GM21367 (cell line): ENCODE measurements at regions not wholly inside any gene's neighbourhood (a gene's known extent, or its start where the extent isn't known, plus 50 kb on each side); places are given as distances from the start of the nearest gene placed in this dataset.
"Not testable (repeated sequence)": the region's sequence is repeated elsewhere in the genome, so short reads cannot be mapped to it uniquely, and the experiment has no call there.

Experiments
- ATAC-seq: cut with Tn5 transposase; IDR thresholded peaks from one replicate; pipeline ENCODE4 v1.9.1; 2021; ENCODE audit not compliant: unreplicated experiment

DNA sequence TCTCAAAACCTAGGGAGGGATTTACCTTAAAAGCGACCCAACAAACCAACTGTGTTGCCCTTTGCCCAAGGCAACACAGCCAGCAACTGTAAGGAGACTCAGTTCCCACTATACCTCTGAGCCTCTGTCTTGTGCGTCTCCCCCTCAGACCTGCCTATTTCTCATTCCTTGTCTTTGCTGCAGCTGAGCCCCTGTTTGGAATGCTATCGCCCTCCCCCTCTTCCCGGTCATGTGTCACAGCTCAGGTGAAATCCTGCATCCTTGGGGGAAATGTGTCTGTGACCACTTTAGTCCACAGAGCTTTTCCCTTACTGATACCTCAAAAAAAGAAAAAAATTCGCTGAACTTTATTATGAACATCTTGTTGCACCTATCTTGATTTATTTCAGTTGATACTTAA, 52.0 kb upstream of the LRIG1 start:
- no peak for ATAC-seq

DNA sequence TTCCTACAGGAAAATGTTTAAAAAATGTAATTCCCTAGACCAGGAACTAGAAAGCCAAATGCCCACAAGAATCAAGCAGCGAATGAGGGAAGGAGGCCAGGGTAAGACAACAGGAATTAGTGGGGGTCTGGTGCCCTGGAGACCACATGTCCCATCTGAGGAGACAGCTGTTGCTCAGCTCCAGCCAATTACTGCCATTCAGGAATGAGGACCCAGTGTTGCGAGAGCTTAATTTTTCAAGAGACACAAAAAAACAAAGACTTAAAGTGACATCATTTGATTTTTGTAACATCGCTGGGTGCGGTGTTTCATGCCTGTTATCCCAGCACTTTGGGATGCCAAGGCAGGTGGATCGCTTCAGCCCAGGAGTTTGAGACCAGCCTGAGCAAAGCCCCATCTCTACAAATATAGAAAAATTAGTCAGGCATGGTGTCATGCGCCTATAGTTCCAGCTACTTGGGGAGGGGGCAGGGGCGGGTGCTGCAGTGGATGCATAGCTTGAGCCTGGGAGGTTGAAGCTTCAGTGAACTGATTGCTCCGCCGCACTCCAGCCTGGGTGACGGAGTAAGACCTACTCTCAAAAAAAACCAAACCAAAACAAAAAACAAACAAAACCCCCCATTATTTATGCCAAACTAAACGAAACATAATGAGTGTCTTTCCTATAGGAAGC, 52.8 kb upstream of the LRIG1 start:
- ATAC-seq = no peak

DNA sequence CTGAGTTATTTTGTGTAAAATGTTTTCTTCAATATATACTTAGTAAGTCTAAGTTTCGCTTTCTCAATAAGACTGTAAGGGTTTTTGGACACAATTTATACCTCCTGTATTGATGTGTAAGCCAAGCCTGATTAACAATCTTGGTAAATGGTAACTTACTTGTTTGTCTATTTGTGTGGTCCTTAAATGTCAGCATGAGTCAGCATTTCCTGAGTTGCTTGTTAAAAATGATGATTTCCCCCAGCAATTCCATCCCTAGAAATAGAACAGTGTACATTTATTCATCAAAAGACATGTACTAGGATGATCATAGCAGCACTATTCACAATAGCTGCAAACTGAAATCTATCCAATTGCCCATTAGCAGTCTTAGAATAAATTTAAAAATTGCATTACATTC, 53.4 kb upstream of the LRIG1 start:
- ATAC-seq = no peak

- ATAC-seq = no peak
Measured at GRCh38 chr3:66555214-66555844, 54.5 kb upstream of the LRIG1 start.

DNA sequence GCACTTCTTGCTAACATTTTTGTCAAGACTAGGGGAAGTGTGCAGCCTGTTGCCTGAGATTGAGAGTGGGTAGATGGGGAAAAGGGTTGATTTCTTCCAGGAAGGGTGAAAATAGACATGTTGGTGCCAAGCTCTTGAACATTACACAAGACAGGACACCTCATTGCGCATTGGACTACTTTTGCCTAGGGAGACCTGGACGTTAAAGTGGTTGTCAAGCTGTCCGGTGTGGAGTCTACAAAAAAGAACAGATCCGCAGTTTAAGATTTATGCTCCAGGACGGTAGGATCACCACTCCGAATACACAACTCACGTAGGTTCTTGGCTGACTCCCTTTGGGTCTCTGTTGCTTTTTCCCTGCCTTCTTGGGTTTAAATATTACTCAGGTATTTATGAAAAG, 56.3 kb upstream of the LRIG1 start:
- no peak for ATAC-seq

DNA sequence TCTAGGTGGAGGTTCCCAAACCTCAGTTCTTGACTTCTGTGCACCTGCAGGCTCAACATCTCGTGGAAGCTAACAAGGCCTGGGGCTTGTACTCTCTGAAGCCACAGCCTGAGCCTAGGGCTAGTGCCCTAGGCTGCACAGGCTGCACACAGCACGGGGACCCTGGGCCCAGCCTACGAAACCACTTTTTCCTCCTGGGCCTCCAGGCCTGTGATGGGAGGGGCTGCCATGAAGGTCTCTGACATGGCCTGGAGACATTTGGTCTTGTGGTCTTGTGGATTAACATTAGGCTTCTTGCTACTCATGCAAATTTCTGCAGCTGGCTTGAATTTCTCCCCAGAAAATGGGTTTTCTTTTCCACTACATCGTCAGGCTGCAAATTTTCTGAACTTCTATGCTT, 59.1 kb upstream of the LRIG1 start:
- not testable (repeated sequence) for ATAC-seq

- no peak for ATAC-seq
Measured at GRCh38 chr3:66561367-66561766, 60.5 kb upstream of the LRIG1 start.

- no peak for ATAC-seq
Measured at GRCh38 chr3:66565301-66565700, 64.5 kb upstream of the LRIG1 start.

- ATAC-seq = no peak
Measured at GRCh38 chr3:66567077-66567476, 66.3 kb upstream of the LRIG1 start.

DNA sequence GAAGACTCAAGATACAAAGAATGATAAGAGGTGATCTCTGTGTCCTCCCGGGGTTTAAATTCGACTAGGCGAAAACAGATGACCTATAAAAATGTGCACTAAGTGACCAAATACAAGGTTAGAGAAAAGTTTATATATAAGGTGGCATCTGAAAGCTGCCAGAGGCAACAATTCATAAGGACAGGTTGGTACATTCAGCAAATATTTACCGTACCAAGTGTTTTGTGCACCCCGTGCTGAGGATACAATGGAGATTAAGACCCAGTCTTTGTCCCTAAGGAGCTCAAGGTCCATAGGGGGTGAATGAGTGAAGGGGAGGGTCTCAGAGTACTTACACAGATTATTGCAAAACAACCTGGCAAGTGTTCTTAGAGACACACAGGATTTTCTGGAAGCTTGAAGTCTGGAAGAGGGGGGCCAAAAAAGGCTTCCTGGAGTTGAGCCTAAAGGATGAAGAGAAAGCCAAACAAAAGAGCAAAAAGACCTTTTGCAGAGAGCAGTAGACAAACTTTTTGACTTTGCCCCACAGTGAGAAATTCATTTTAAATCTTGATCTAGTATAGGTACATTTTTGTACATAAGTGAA, 71.4 kb upstream of the LRIG1 start:
- no peak for ATAC-seq

DNA sequence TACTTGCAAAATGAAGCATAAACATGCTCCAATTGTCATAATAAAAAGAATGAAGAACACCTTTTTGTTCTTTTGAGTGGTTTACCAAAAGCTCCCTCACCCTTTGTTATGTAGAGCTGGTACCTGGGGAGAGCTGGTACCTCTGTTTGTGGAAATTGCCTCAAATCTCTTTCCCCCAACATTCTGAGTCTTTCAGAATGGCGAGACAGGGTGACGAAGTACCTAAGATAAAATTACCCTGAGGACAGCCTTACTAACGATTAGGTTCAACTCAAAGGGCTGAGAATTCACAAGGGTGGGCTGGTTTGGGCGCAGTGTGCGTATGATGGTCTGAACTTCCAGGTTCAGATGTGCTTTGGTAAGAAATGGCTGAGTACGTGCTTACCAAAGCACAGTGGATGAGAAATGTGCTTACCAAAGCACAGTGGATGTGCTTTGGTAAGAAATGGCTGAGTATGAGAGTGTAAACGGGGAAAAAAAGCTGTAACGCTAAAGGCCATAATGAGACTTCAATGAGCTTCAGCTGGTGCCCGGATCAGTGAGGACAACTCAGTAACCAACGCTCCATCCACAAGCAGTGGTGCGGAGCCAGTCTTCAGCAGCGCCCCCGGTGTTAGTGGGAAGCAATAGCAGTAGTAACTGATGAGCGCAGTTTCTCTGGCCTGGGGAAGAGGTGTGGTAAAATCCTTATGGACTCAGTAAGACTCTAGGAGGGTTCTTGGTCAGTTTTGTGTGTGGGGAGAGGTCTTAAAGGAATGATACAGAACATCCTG, 72.3 kb upstream of the LRIG1 start:
- no peak for ATAC-seq

- no peak for ATAC-seq
Measured at GRCh38 chr3:66574091-66574490, 73.3 kb upstream of the LRIG1 start.

- no peak for ATAC-seq
Measured at GRCh38 chr3:66577426-66578203, 76.8 kb upstream of the LRIG1 start.

GRCh38 chr3:66581256-66581655, 80.4 kb upstream of the LRIG1 start:
- no peak for ATAC-seq

- ATAC-seq = peak; percentile 80
Measured at GRCh38 chr3:66582721-66583423, 82.0 kb upstream of the LRIG1 start.

DNA sequence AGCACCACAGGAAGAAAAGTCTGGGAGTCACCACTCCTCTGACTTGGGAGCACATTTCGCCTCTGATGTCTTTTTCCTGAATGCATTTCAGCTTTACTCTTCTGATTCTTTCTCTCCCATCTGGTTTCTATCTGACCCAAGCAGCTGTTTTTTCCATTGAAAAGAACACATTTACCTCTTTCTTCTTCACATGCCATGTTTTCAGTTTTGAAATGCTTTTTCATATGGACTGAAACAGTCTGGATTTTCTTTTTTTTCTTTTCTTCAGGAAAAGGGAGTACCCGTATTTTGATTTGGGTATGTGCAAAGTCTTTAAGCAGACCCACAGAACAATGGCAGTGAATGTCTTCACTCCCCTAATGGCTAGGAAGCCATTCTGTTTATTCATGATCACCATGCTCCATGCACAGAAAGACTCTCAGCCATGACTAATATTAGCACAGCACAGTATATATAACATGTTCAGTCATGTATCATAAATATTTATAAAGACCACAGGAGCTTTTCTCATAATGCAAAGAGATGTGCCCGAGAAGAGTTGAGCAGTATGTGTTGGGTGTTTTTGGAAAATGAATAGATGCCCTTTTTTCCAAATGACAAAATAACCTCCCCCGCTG, 82.7 kb upstream of the LRIG1 start:
- no peak for ATAC-seq

GRCh38 chr3:66585520-66586095, 84.8 kb upstream of the LRIG1 start:
- ATAC-seq = no peak

DNA sequence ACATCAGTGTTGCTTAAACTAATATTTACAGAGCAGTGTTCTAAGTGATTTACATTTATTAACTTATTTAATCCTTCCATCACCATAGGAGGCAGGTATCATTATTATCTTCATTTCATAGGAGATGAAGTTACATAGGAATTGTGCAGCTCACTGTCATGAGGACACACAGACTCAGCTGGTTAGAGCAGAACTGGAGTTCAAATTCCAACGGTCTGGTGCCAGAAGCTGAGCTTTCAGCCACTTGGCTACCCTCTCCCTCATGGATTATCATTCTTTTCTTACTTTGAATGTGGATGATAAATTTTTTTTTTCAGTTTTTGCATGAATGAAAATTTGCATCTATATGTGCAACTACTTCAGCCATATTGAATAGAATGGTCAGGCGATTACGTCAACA, 86.0 kb upstream of the LRIG1 start:
- ATAC-seq = no peak

GRCh38 chr3:66588340-66588847, 87.6 kb upstream of the LRIG1 start:
- no peak for ATAC-seq
